Muscle layer of duodenum (tissue), 2 donors: ENCODE measurements at regions not wholly inside any gene's neighbourhood (a gene's known extent, or its start where the extent isn't known, plus 50 kb on each side); places are given as distances from the start of the nearest gene placed in this dataset.

Experiments used
- H3K27ac ChIP-seq: one replicate; pipeline ENCODE4 v1.7.0; 2013; ENCODE audit warnings: mild to moderate bottlenecking, low read length
- H3K27me3 ChIP-seq: one replicate; pipeline ENCODE4 v1.7.0; 2013; ENCODE audit warnings: low read depth, mild to moderate bottlenecking, control low read depth, low read length
- H3K36me3 ChIP-seq, 2 donors: one replicate each; pipeline ENCODE4 v1.7.0; 2013; ENCODE audit warnings: low read length in 2 of 2, control low read depth in 1 of 2, mild to moderate bottlenecking in 1 of 2; ENCODE audit not compliant: insufficient read depth in 2 of 2, control insufficient read depth in 1 of 2
- H3K4me1 ChIP-seq, 2 donors: one replicate each; pipeline ENCODE4 v1.7.0; 2013; ENCODE audit warnings: low read length in 2 of 2, mild to moderate bottlenecking in 2 of 2, control low read depth in 1 of 2, moderate library complexity in 1 of 2; ENCODE audit not compliant: insufficient read depth in 2 of 2, control insufficient read depth in 1 of 2
- H3K4me3 ChIP-seq, 2 donors: one replicate each; pipeline ENCODE4 v1.7.0; 2013; ENCODE audit warnings: low read length in 2 of 2, low read depth in 1 of 2, mild to moderate bottlenecking in 1 of 2
- H3K9me3 ChIP-seq, 2 donors: one replicate each; pipeline ENCODE4 v1.7.0; 2013; ENCODE audit warnings: low read length in 2 of 2, control low read depth in 1 of 2, mild to moderate bottlenecking in 1 of 2; ENCODE audit not compliant: control insufficient read depth in 1 of 2
- donor health status: healthy.

DNA sequence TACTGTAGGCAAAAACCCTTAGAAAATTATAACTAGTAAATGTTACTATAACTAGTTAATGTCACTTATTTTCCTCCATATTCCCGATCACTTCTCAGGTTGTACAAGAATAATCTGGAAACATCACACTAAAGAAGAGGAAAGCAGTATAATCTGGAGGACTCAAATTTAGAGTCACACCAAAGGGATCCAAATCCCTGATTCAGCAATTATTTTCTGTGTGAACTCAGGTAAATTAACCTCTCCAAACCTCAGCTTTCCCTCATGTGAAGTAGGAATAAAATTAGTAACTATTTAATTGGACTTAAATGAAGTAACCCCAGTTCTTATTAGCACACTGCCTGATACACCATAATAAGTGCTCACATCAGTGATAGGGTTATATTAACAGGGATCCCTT lies 170.1 kb upstream of the NECTIN3 start:
- H3K9me3 ChIP-seq: no peaks in the 10 kb centered on the region
- H3K27ac ChIP-seq: no peak overlapping the region
- H3K27me3 ChIP-seq: no peaks in the 10 kb centered on the region
- no peaks in the 10 kb centered on the region for H3K36me3 ChIP-seq
- H3K4me3 ChIP-seq: no peak overlapping the region
- H3K4me1 ChIP-seq: no peaks in the 10 kb centered on the region

DNA sequence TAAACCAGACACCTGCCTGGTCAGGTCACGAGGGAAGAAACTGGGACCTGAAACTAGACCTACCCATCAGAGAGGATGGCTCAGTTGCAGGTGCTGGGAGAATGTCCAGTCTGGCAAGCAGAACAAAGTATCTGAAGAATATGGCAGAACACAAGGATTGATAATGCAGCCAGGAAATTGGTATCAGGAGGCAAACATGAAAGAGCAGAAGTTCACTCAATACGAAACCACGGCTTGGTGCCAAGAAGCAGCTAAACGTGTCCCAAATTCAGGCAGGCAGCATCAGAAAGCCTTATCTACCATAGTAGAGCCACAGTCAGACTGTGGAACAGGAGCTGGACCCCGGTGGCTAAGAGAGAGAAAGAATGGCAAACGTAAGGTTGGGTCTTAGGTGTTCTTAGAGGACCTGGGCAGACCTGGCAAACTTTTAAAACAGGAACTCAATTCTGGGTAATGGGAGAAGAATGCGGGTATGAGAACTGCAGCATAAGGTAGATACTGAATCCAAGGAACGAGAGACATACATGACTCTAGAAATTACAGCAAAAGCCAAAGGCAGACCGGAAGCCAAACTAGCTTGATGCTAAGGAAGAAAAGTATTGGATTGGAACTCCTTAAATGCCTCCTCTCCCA lies 169.0 kb upstream of the NECTIN3 start:
- no peaks in the 10 kb centered on the region for H3K36me3 ChIP-seq
- H3K4me1 ChIP-seq: no peaks in the 10 kb centered on the region
- no peak overlapping the region for H3K4me3 ChIP-seq
- H3K27ac ChIP-seq: no peak overlapping the region
- H3K27me3 ChIP-seq: no peaks in the 10 kb centered on the region
- H3K9me3 ChIP-seq: no peaks in the 10 kb centered on the region

DNA sequence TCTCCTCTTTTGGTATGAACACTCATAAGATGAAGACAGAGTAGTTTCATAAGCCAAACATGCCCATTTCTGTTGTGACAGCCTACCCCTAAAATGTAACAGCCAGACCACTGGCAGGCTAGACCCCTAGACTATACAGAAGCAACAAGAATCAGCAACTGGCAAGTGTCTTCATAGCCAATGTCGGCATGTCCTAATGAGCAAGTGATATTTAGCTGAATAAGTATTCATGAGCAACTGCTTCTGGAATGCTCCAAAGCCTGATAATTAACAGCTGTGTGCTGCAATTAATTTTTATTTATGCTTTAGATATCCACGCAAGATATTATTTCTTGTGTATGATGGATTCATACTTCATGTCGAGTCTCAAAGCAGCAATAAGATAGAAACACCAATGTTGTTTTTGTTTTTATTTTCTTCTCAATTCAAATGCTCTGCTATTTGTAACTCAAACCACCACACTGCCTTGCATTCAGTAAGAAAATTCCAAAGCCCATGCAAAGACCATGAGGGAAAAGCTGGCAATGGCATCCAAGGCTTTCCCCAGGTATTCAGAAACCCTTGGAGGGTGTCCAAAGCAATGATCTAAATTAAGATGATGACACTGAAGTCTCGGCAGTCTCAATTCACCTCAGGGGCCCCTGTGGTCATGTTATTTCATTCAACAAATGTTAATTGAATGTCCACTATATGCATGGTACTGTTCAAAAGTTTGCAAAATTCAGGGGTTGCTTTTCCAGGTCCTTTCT lies 167.7 kb upstream of the NECTIN3 start:
- Histone ChIP-seq H3K4me3 (no peak overlapping the region), H3K4me1 (no peaks in the 10 kb centered on the region), H3K9me3 (no peaks in the 10 kb centered on the region), H3K27me3 (no peaks in the 10 kb centered on the region), H3K27ac (no peak overlapping the region), H3K36me3 (no peaks in the 10 kb centered on the region)

GRCh38 chr3:110904520-110904890 lies 167.1 kb upstream of the NECTIN3 start:
- Histone ChIP-seq H3K9me3 (no peaks in the 10 kb centered on the region), H3K36me3 (no peaks in the 10 kb centered on the region), H3K4me3 (no peak overlapping the region), H3K4me1 (no peaks in the 10 kb centered on the region), H3K27ac (no peak overlapping the region), H3K27me3 (no peaks in the 10 kb centered on the region)

- Histone ChIP-seq H3K27ac (no peak overlapping the region), H3K9me3 (no peaks in the 10 kb centered on the region), H3K27me3 (no peaks in the 10 kb centered on the region), H3K4me1 (no peaks in the 10 kb centered on the region), H3K4me3 (no peak overlapping the region), H3K36me3 (no peaks in the 10 kb centered on the region)
Observed at GRCh38 chr3:110905121-110905520, 166.5 kb upstream of the NECTIN3 start.

DNA sequence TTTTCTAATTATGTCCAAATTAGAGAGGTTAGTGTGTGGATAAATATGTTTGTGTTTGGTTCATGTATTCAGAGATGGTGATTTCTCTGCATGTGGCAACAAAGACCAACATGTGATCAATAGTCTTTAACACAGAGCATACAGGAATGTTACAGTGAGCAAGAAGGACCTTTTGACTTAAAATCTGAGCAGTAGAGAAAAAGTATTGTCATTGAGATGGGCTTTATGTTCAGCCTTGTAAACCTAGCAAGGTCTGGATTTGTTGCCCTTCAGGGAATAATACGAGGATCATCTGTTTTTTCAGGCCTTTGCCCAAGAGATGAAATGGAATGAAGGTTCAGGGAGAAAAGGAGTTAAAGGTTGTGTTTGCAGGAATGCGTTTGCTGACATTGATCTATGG lies 161.8 kb upstream of the NECTIN3 start:
- no peaks in the 10 kb centered on the region for H3K4me1 ChIP-seq

DNA sequence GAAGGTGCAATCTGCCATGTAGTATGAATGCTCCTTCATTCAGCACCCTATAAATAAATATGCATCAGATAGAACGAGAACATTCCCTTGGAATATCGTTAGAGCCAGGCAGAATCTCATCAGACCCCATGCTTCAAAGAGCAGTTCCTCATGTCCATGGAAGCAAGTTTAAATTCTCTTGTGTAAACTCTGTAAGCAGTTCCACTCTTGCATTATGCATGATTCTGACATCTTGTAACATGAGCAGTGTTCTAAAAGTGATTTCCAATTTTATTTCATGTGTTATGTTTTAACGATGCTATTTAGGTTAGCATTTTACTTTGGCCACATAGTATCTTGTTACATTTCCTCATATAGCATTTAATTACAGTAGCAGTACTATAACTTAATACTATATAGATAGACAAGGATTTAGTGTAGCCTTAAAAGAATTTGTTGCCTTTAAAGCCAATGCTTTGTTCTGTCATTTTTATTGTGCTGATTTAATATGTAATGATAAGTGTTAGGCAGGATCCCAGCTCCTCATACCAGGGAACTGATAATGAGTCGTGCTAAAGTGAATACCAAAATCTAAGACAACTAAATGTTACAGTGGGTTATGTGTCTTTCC lies 161.2 kb upstream of the NECTIN3 start:
- no peak overlapping the region for H3K27ac ChIP-seq
- no peaks in the 10 kb centered on the region for H3K4me1 ChIP-seq
- H3K36me3 ChIP-seq: no peaks in the 10 kb centered on the region
- H3K9me3 ChIP-seq: no peaks in the 10 kb centered on the region
- H3K27me3 ChIP-seq: no peaks in the 10 kb centered on the region
- no peak overlapping the region for H3K4me3 ChIP-seq

More for the DNA sequence above, 161.8 kb upstream of the NECTIN3 start:
- H3K36me3 ChIP-seq: no peaks in the 10 kb centered on the region
- H3K27me3 ChIP-seq: no peaks in the 10 kb centered on the region
- H3K9me3 ChIP-seq: no peaks in the 10 kb centered on the region
- H3K4me3 ChIP-seq: no peak overlapping the region
- no peak overlapping the region for H3K27ac ChIP-seq

DNA sequence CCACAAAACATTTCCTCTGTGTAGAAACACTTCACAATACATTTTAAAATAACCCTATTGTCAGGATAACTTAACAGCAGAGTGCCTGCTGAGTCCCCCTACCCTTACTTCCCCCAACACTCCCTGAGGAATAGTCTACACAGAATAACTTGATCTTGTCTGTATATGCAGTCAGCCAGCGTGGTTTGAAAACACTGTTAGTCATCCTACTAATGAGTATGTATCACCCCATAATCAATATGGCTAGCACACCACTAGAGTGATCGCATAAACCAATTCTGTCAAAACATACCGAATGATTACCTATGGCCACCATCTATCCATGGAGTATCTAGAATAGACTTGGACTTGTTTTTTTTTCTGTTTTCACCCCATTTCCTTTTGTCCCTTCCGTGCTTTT lies 152.7 kb upstream of the NECTIN3 start:
- Histone ChIP-seq H3K27ac (no peak overlapping the region), H3K9me3 (no peaks in the 10 kb centered on the region), H3K4me3 (no peak overlapping the region), H3K27me3 (no peaks in the 10 kb centered on the region), H3K4me1 (no peaks in the 10 kb centered on the region), H3K36me3 (no peaks in the 10 kb centered on the region)

- H3K27me3 ChIP-seq: no peaks in the 10 kb centered on the region
- H3K4me3 ChIP-seq: no peak overlapping the region
- no peaks in the 10 kb centered on the region for H3K36me3 ChIP-seq
- no peaks in the 10 kb centered on the region for H3K4me1 ChIP-seq
- no peak overlapping the region for H3K27ac ChIP-seq
- H3K9me3 ChIP-seq: no peaks in the 10 kb centered on the region
Observed at GRCh38 chr3:110925798-110926197, 145.8 kb upstream of the NECTIN3 start.

DNA sequence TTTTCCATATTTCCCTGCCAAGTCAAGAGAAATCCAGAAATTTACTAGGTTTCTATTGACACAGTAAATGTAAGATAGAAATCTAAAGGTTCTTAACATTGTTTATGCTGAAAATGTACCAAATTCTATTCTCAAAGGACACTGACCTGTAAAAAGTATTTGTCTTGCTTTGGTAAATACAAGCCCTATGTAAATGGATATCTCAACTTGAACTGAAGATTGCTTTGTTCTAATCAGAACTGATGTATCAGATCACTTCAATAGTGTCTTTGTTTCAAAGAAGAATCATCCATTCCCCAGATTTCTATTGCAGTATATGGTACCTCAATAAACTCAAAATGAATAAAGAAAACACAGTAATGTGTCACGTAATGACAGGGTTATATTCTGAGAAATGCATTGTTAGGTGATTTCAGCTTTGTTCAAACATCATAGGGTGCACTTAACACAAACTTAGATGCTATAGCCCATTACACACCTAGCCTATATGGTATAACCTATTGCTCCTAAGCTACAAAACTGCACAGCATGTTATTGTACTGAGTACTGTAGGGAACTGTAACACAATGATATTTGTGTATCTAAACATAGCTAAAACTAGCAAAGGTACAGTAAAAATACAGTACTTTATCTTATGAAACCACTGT lies 143.5 kb upstream of the NECTIN3 start:
- Histone ChIP-seq H3K4me3 (no peak overlapping the region), H3K36me3 (no peaks in the 10 kb centered on the region), H3K4me1 (no peaks in the 10 kb centered on the region), H3K27ac (no peak overlapping the region), H3K27me3 (no peaks in the 10 kb centered on the region), H3K9me3 (no peaks in the 10 kb centered on the region)

- Histone ChIP-seq H3K9me3 (no peaks in the 10 kb centered on the region), H3K4me3 (no peak overlapping the region), H3K4me1 (no peaks in the 10 kb centered on the region), H3K36me3 (no peaks in the 10 kb centered on the region), H3K27me3 (no peaks in the 10 kb centered on the region), H3K27ac (no peak overlapping the region)
Observed at GRCh38 chr3:110929816-110930215, 141.8 kb upstream of the NECTIN3 start.
